GM23338 (cell line): ENCODE measurements at regions not wholly inside any gene's neighbourhood (a gene's known extent, or its start where the extent isn't known, plus 50 kb on each side); places are given as distances from the start of the nearest gene placed in this dataset.

Experiments
- ATAC-seq: fragments of 200-7000 bp; cut with Tn5 transposase; 3 replicates; pipeline ENCODE4 v1.9.1; 2020
- DNase-seq: peaks from one replicate; pipeline ENCODE4 v3.0.0-alpha.2; 2015; ENCODE audit warnings: low spot score
- H2AFZ ChIP-seq: fragments of 200-600 bp; sonication (generic); 2 replicates; pipeline ENCODE4 v1.8.0; 2016; ENCODE audit warnings: antibody characterized with exemption, mild to moderate bottlenecking, moderate library complexity
- H3F3A ChIP-seq: fragments of 200-600 bp; sonication (generic); replicated peaks from 2 replicates; pipeline ENCODE4 v1.8.0; 2017; ENCODE audit warnings: antibody characterized with exemption, mixed run types, low read depth
- H3K27ac ChIP-seq: fragments of 200-600 bp; sonication (generic); 2 replicates; pipeline ENCODE4 v1.6.1; 2016; ENCODE audit warnings: low read depth
- H3K27me3 ChIP-seq: fragments of 200-600 bp; sonication (generic); 2 replicates; pipeline ENCODE4 v1.8.0; 2016; ENCODE audit warnings: mild to moderate bottlenecking, mixed run types, moderate library complexity; ENCODE audit not compliant: insufficient read depth
- H3K36me3 ChIP-seq: fragments of 200-600 bp; sonication (generic); 2 replicates; pipeline ENCODE4 v1.8.0; 2016; ENCODE audit warnings: mild to moderate bottlenecking; ENCODE audit not compliant: insufficient read depth
- H3K4me1 ChIP-seq: fragments of 200-600 bp; sonication (generic); 2 replicates; pipeline ENCODE4 v1.8.0; 2016; ENCODE audit warnings: mild to moderate bottlenecking, moderate library complexity; ENCODE audit not compliant: insufficient read depth
- H3K4me2 ChIP-seq: fragments of 200-600 bp; sonication (generic); 2 replicates; pipeline ENCODE4 v1.7.1; 2017; ENCODE audit warnings: mixed run types
- H3K4me3 ChIP-seq: fragments of 200-600 bp; sonication (generic); 2 replicates; pipeline ENCODE4 v1.6.1; 2016; ENCODE audit warnings: mixed run types
- H3K79me2 ChIP-seq: fragments of 200-600 bp; sonication (generic); replicated peaks from 2 replicates; pipeline ENCODE4 v1.8.0; 2017; ENCODE audit warnings: mild to moderate bottlenecking; ENCODE audit not compliant: insufficient read depth
- H3K9me2 ChIP-seq: fragments of 200-600 bp; sonication (generic); 2 replicates; pipeline ENCODE4 v1.8.0; 2017; ENCODE audit not compliant: insufficient read depth
- H4K20me1 ChIP-seq: fragments of 200-600 bp; sonication (generic); replicated peaks from 2 replicates; pipeline ENCODE4 v1.8.0; 2017; ENCODE audit warnings: mild to moderate bottlenecking; ENCODE audit not compliant: insufficient read depth
- H3K27ac Mint-ChIP-seq: 2 replicates; pipeline ENCODE4 v1.8.0; 2020; ENCODE audit warnings: inconsistent platforms, mild to moderate bottlenecking, moderate library complexity, mixed read lengths
- H3K27me3 Mint-ChIP-seq: 3 replicates; pipeline ENCODE4 v1.8.0; 2022; ENCODE audit warnings: low read depth, mild to moderate bottlenecking, moderate library complexity, mixed read lengths, inconsistent platforms; ENCODE audit not compliant: insufficient read depth, poor library complexity
- H3K36me3 Mint-ChIP-seq: 3 replicates; pipeline ENCODE4 v1.8.0; 2021; ENCODE audit warnings: low read depth, mild to moderate bottlenecking, inconsistent platforms, moderate library complexity, mixed read lengths
- H3K4me1 Mint-ChIP-seq: 3 replicates; pipeline ENCODE4 v1.8.0; 2020; ENCODE audit warnings: mild to moderate bottlenecking, inconsistent platforms, mixed read lengths
- H3K4me3 Mint-ChIP-seq: 3 replicates; pipeline ENCODE4 v1.8.0; 2021; ENCODE audit warnings: moderate library complexity, mild to moderate bottlenecking, inconsistent platforms, mixed read lengths
- H3K9me3 Mint-ChIP-seq: 3 replicates; pipeline ENCODE4 v1.8.0; 2020; ENCODE audit warnings: moderate library complexity, mild to moderate bottlenecking, inconsistent platforms, mixed read lengths
- CREB1 ChIP-seq: fragments of 250-450 bp; sonication (Bioruptor Pico); IDR thresholded peaks from 2 replicates; pipeline ENCODE4 v1.5.0; 2020; ENCODE audit warnings: low read depth, mild to moderate bottlenecking, moderate library complexity
- EZH2 ChIP-seq: fragments of 200-600 bp; sonication (generic); IDR thresholded peaks from one replicate; pipeline ENCODE4 v1.8.0; 2017; ENCODE audit warnings: antibody characterized with exemption, mild to moderate bottlenecking, low read depth; ENCODE audit not compliant: unreplicated experiment
- EZH2phosphoT487 ChIP-seq: fragments of 200-600 bp; sonication (generic); IDR thresholded peaks from one replicate; pipeline ENCODE4 v1.8.1; 2018; ENCODE audit warnings: antibody characterized with exemption; ENCODE audit not compliant: unreplicated experiment
- JUNB ChIP-seq: IDR thresholded peaks from one replicate; pipeline ENCODE4 v1.6.1; 2016; ENCODE audit warnings: antibody characterized with exemption; ENCODE audit not compliant: unreplicated experiment
- NANOG ChIP-seq: IDR thresholded peaks from 2 replicates; pipeline ENCODE4 v1.6.1; 2016; ENCODE audit warnings: antibody characterized with exemption, borderline replicate concordance
- POLR2AphosphoS5 ChIP-seq: IDR thresholded peaks from 2 replicates; pipeline ENCODE4 v1.6.1; 2016; ENCODE audit warnings: antibody characterized with exemption, low read depth
- STAT1 ChIP-seq: IDR thresholded peaks from one replicate; pipeline ENCODE4 v1.6.1; 2016; ENCODE audit warnings: antibody characterized with exemption; ENCODE audit not compliant: unreplicated experiment
- ZNF114 ChIP-seq: fragments of 250-450 bp; sonication (Bioruptor Pico); IDR thresholded peaks from 2 replicates; pipeline ENCODE4 v1.5.0; 2020; ENCODE audit warnings: mild to moderate bottlenecking, moderate library complexity
- ZNF331 ChIP-seq: fragments of 250-450 bp; sonication (Bioruptor Pico); IDR thresholded peaks from 2 replicates; pipeline ENCODE4 v1.5.0; 2020; ENCODE audit warnings: low read depth, mild to moderate bottlenecking, moderate library complexity
- TF ChIP-seq, protein P1 (sequence below): IDR thresholded peaks from one replicate; pipeline ENCODE4 v1.6.1; 2018; ENCODE audit warnings: antibody characterized with exemption; ENCODE audit not compliant: unreplicated experiment
- TF ChIP-seq, protein P2 (sequence below): IDR thresholded peaks from 2 replicates; pipeline ENCODE4 v1.6.1; 2016; ENCODE audit warnings: antibody characterized with exemption
- TF ChIP-seq, protein P3 (sequence below), 2 experiments: fragments of 200-600 bp in 1 of 2; sonication (generic) in 1 of 2; conservative IDR thresholded peaks; 2 replicates each; pipeline versions ENCODE4 v1.5.1 to v1.6.1; 2016 to 2017; ENCODE audit warnings: antibody characterized with exemption in 2 of 2, low read depth in 2 of 2, mild to moderate bottlenecking in 2 of 2, moderate library complexity in 1 of 2

DNA sequence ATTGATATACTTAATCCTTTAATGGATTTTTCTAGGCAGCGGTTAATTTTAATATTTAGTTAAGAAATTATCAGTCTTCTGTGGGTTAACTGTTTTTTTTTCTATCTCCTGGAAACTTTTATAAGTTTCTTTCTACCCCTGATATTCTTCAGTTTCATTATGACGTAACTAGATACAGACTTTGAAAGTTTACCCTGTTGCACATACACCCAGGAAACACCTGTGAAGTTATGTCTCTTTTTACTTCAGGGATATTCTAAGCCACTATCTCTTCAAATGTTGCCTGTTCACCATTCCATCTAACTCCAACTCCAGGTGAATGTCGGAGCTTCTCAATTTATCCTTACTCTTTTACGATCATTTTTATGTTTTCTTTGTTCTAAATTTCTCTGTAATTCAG, 329.0 kb downstream of the ICE1 start (continued):
- TF ChIP-seq EZH2phosphoT487 (no peak), NANOG (no peak), ZNF114 (no peak), POLR2AphosphoS5 (no peak), STAT1 (no peak)
- TF ChIP-seq, protein P1, sequence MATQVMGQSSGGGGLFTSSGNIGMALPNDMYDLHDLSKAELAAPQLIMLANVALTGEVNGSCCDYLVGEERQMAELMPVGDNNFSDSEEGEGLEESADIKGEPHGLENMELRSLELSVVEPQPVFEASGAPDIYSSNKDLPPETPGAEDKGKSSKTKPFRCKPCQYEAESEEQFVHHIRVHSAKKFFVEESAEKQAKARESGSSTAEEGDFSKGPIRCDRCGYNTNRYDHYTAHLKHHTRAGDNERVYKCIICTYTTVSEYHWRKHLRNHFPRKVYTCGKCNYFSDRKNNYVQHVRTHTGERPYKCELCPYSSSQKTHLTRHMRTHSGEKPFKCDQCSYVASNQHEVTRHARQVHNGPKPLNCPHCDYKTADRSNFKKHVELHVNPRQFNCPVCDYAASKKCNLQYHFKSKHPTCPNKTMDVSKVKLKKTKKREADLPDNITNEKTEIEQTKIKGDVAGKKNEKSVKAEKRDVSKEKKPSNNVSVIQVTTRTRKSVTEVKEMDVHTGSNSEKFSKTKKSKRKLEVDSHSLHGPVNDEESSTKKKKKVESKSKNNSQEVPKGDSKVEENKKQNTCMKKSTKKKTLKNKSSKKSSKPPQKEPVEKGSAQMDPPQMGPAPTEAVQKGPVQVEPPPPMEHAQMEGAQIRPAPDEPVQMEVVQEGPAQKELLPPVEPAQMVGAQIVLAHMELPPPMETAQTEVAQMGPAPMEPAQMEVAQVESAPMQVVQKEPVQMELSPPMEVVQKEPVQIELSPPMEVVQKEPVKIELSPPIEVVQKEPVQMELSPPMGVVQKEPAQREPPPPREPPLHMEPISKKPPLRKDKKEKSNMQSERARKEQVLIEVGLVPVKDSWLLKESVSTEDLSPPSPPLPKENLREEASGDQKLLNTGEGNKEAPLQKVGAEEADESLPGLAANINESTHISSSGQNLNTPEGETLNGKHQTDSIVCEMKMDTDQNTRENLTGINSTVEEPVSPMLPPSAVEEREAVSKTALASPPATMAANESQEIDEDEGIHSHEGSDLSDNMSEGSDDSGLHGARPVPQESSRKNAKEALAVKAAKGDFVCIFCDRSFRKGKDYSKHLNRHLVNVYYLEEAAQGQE: no peak
- TF ChIP-seq, protein P2, sequence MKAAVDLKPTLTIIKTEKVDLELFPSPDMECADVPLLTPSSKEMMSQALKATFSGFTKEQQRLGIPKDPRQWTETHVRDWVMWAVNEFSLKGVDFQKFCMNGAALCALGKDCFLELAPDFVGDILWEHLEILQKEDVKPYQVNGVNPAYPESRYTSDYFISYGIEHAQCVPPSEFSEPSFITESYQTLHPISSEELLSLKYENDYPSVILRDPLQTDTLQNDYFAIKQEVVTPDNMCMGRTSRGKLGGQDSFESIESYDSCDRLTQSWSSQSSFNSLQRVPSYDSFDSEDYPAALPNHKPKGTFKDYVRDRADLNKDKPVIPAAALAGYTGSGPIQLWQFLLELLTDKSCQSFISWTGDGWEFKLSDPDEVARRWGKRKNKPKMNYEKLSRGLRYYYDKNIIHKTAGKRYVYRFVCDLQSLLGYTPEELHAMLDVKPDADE: no peak

DNA sequence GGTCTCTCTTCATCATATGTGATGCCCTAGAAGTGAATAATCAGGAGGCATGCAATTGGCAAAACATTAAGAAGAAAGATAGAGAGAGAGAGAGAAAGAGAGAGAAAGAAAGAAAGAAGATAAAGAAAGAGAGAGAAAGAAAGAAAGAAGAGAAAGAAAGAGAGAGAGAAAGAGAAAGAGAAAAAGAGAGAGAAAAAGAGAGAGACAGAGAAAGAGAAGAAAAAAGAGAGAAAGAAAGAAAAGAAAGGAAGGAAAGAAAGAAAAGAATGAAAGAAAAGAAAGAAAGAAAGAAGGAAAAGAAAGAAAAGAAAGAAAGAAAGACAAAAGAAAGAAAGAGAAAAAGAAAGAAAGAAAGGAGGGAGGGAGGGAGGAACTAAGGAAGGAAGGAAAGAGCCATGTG, 318.9 kb downstream of the ICE1 start:
- Histone ChIP-seq H3K4me1 (no peaks in the 10 kb centered on the region), H3K27me3 (no peaks in the 10 kb centered on the region), H3K79me2 (no peaks in the 10 kb centered on the region), H2AFZ (no peak overlapping the region), H3K9me2 (peaks cover 14% of the 10 kb centered on the region), H3F3A (no peaks in the 10 kb centered on the region), H4K20me1 (no peaks in the 10 kb centered on the region), H3K27ac (no peak overlapping the region), H3K36me3 (no peaks in the 10 kb centered on the region), H3K4me3 (no peak overlapping the region), H3K4me2 (no peak overlapping the region)
- Mint-ChIP-seq H3K27ac (no peak overlapping the region), H3K27me3 (no peaks in the 10 kb centered on the region), H3K4me3 (no peak overlapping the region), H3K36me3 (peaks cover 17% of the 10 kb centered on the region; the same call in 2 of the 3 replicates), H3K9me3 (peaks cover 34% of the 10 kb centered on the region), H3K4me1 (no peaks in the 10 kb centered on the region)
- DNase-seq (no peak), ATAC-seq (no peak)
- TF ChIP-seq JUNB: no peak
- TF ChIP-seq, protein P2: no peak
- TF ChIP-seq, protein P3, sequence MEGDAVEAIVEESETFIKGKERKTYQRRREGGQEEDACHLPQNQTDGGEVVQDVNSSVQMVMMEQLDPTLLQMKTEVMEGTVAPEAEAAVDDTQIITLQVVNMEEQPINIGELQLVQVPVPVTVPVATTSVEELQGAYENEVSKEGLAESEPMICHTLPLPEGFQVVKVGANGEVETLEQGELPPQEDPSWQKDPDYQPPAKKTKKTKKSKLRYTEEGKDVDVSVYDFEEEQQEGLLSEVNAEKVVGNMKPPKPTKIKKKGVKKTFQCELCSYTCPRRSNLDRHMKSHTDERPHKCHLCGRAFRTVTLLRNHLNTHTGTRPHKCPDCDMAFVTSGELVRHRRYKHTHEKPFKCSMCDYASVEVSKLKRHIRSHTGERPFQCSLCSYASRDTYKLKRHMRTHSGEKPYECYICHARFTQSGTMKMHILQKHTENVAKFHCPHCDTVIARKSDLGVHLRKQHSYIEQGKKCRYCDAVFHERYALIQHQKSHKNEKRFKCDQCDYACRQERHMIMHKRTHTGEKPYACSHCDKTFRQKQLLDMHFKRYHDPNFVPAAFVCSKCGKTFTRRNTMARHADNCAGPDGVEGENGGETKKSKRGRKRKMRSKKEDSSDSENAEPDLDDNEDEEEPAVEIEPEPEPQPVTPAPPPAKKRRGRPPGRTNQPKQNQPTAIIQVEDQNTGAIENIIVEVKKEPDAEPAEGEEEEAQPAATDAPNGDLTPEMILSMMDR (conservative IDR thresholded peaks at IDR 0.05; ENCODE audit: low read depth in 2 of 2): no peak
- TF ChIP-seq ZNF331 (CRISPR knock-in tag): no peak
- no peak for TF ChIP-seq EZH2phosphoT487
- no peak for TF ChIP-seq NANOG
- no peak for TF ChIP-seq CREB1 (CRISPR knock-in tag)
- TF ChIP-seq, protein P1: no peak
- TF ChIP-seq POLR2AphosphoS5: no peak
- TF ChIP-seq EZH2: no peak
- TF ChIP-seq STAT1: no peak
